HG03469 (cell line): ENCODE measurements at regions not wholly inside any gene's neighbourhood (a gene's known extent, or its start where the extent isn't known, plus 50 kb on each side); places are given as distances from the start of the nearest gene placed in this dataset.

Source experiments
- ATAC-seq: cut with Tn5 transposase; IDR thresholded peaks from one replicate; pipeline ENCODE4 v1.9.1; 2021; ENCODE audit warnings: mild to moderate bottlenecking, moderate library complexity, moderate number of reproducible peaks; ENCODE audit not compliant: unreplicated experiment

- ATAC-seq: no peak
These were observed 1424.0 kb upstream of the PIK3C3 start for GRCh38 chr18:40531051-40531450.

- no peak for ATAC-seq
These were observed 1425.6 kb upstream of the PIK3C3 start for GRCh38 chr18:40529478-40529877.

- no peak for ATAC-seq
These were observed 1430.2 kb upstream of the PIK3C3 start for GRCh38 chr18:40524881-40525280.

- ATAC-seq: no peak
These were observed 1431.7 kb upstream of the PIK3C3 start for GRCh38 chr18:40523287-40523686.

GRCh38 chr18:40501026-40501425, 1454.0 kb upstream of the PIK3C3 start:
- ATAC-seq: no peak

GRCh38 chr18:40494603-40495002, 1460.4 kb upstream of the PIK3C3 start:
- no peak for ATAC-seq

- no peak for ATAC-seq
These were observed 1461.7 kb upstream of the PIK3C3 start for GRCh38 chr18:40493316-40493715.

- no peak for ATAC-seq
These were observed 1465.7 kb upstream of the PIK3C3 start for GRCh38 chr18:40489301-40489700.

GRCh38 chr18:40485318-40485717, 1469.7 kb upstream of the PIK3C3 start:
- ATAC-seq: no peak

GRCh38 chr18:40473221-40474029, 1481.6 kb upstream of the PIK3C3 start:
- no peak for ATAC-seq

GRCh38 chr18:40470723-40471122, 1484.3 kb upstream of the PIK3C3 start:
- ATAC-seq: no peak

- no peak for ATAC-seq
These were observed 1485.2 kb upstream of the PIK3C3 start for GRCh38 chr18:40469851-40470250.

GRCh38 chr18:40469316-40469715, 1485.7 kb upstream of the PIK3C3 start:
- ATAC-seq: no peak

GRCh38 chr18:40464032-40464431, 1491.0 kb upstream of the PIK3C3 start:
- ATAC-seq: no peak

GRCh38 chr18:40453903-40454302, 1501.1 kb upstream of the PIK3C3 start:
- ATAC-seq: no peak

- ATAC-seq: no peak
These were observed 1502.4 kb upstream of the PIK3C3 start for GRCh38 chr18:40452599-40452998.

GRCh38 chr18:40450751-40451150, 1504.3 kb upstream of the PIK3C3 start:
- ATAC-seq: no peak

- ATAC-seq: no peak
These were observed 1507.2 kb upstream of the PIK3C3 start for GRCh38 chr18:40447820-40448219.

GRCh38 chr18:40440088-40440487, 1514.9 kb upstream of the PIK3C3 start:
- ATAC-seq: no peak

- ATAC-seq: no peak
These were observed 1517.5 kb upstream of the PIK3C3 start for GRCh38 chr18:40437517-40437916.

GRCh38 chr18:40431071-40431985, 1523.7 kb upstream of the PIK3C3 start:
- no peak for ATAC-seq

GRCh38 chr18:40423291-40423690, 1531.7 kb upstream of the PIK3C3 start:
- ATAC-seq: no peak
